GM19452 (cell line): ENCODE measurements at regions not wholly inside any gene's neighbourhood (a gene's known extent, or its start where the extent isn't known, plus 50 kb on each side); places are given as distances from the start of the nearest gene placed in this dataset.

Experiments used
- ATAC-seq: cut with Tn5 transposase; IDR thresholded peaks from one replicate; pipeline ENCODE4 v1.9.1; 2021; ENCODE audit not compliant: unreplicated experiment

DNA sequence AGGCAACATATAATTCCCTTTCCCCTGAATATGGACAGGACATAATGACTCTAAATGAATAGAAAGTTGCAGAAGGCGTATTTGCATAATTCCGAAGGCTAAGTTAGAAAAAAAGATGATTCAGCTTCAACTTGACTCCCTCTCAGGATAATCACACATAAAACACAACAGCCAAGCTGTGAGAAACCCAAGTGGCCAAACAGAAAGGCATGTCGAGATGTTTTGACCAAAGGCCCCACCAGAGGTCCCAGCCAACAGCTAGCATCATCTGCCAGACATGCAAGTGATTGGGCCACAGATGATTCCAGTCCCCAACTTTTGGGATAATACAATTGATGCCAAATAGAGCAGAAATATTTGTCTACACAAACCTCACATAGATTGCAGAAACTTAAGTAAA lies 444.9 kb downstream of the LTN1 start:
- ATAC-seq: no peak

DNA sequence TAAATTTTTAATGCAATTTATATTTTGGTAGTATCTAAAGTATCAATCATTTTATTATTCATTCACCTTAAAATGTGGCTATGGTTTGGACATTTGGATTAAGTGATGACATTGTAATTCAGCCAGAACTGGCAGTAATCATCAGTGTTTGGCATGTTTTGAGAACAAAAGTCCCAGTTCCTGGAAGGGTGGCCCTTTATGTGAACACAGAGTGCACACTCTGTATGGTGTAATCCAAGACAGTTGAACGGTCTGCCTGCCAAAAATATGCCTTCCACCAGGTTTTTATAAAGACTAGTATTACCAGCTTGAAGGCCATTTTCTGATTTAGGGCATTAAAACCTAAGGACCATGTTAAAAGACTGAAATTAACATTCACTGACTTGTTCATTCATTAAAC lies 448.7 kb downstream of the LTN1 start:
- no peak for ATAC-seq

- no peak for ATAC-seq
These were observed 451.1 kb downstream of the LTN1 start for GRCh38 chr21:28541371-28542112.

- no peak for ATAC-seq
These were observed 452.2 kb downstream of the LTN1 start for GRCh38 chr21:28540514-28540913.

DNA sequence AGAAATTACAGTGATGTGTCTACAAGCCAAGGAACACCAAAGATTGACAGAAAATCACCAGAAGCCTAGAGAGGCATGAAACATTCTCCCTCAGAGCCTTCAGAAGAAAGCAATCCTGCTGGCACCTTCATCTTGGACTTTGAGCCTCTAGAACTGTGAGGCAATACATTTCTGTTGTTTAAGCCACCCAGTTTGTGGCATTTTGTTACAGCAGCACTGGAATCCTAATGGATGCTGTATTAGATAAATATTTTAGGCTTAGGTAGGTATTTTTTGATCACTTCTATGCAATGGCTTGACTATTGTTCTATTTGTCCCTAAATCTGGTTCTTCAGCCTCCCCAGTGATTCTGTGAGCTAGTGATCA lies 453.1 kb downstream of the LTN1 start:
- ATAC-seq: no peak

- ATAC-seq: no peak
These were observed 453.6 kb downstream of the LTN1 start for GRCh38 chr21:28538987-28539622.

DNA sequence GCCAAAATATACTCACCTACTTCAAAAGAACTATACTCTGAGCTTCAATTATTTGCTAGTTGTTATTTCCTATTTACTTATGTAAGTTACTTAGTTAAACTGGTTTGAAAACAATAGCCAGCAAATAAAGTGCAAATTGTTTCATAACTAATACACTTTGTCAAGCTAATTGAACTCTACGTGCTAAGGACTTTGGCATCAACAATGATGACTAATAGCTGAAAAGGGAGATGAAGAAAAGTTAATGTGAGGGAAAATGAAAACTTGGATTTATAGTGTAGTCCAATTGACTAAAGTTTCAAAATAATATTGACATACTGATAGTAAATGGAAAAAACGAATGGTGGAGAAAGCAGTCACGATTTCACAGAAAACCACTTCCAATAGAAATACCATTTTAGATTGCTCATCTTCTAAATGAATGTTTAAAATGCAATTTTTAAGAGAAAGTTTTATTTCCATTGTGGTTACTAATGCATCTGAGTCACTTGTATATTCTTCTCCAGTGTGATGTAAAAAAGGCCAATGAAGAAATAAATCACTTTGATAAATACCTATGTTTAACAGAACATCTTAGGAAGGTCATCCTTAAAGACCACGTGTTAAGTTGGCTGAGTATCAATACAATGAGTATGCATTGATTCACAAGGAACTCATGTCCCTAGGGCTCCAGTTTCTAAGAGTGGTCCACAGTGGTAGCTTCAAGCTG lies 455.2 kb downstream of the LTN1 start:
- ATAC-seq: no peak

DNA sequence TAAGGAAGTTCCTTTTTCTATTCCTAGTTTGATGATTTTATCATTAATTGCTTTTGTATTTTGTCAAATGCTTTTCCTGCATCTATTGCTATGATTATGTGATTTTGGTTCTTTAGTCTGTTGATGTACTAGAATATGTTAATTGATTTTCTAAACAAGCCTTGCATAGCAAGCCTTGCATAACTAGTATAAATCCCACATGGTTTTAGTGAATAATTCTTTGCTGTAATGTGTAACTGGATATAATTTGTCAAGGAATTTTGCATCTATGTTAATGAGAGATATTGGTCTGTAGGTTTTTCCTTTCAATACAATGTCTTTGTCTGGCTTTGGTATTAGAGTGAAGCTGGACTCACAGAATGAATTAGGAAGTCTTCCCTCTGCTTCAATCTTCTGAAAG lies 460.2 kb downstream of the LTN1 start:
- no peak for ATAC-seq

- no peak for ATAC-seq
These were observed 469.3 kb downstream of the LTN1 start for GRCh38 chr21:28523367-28523766.

- ATAC-seq: no peak
These were observed 470.5 kb downstream of the LTN1 start for GRCh38 chr21:28522014-28522799.

DNA sequence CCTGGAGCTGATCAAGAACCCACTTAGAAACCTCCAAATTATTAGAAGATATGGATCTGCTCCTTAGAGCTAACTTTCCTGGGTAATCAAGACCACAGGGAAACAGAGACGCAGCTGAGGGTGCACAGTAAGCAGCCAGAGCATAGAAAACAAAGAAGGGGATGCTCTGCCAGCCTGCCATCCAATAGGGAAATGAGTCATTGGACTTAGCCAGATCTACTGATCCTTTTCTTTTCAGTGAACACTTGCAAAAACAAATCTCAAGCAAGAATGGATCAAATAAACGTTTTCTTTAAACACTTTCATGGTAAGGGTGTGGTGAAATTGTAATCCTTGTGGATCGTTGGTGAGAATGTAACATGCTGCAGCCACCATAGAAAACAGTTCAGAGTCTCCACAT lies 474.0 kb downstream of the LTN1 start:
- ATAC-seq: no peak

DNA sequence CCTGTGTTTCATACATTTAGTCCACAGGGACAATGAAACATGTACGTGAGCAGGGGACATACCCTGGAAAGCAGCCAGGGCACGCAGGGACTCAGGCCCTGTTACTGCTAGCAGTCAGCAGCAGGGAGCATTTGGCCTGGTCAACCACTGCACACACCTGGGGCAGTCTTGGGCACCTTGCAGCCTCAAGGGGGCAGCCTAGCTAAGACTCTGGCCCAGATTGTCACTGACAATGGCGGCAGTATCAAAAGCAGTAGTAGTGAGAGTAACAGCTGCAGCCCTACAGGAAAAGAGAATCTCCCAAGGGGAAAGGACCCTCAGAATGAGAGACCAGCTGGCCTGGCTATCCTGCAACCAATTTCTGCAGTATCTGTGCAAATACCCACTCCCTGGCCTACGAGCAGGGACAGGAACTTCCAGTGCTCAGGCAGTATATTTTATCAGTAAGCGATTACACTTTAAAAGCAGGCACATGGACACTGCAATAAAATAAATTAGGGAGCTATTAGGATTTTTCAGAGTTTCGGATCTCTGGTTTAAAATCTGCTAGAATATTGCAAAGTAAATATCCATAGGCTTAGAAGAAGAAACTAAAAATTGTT lies 475.6 kb downstream of the LTN1 start:
- ATAC-seq: peak; percentile 96

- no peak for ATAC-seq
These were observed 476.7 kb downstream of the LTN1 start for GRCh38 chr21:28516021-28516420.

GRCh38 chr21:28513428-28513827 lies 479.2 kb downstream of the LTN1 start:
- no peak for ATAC-seq

- no peak for ATAC-seq
These were observed 483.6 kb downstream of the LTN1 start for GRCh38 chr21:28509031-28509430.

DNA sequence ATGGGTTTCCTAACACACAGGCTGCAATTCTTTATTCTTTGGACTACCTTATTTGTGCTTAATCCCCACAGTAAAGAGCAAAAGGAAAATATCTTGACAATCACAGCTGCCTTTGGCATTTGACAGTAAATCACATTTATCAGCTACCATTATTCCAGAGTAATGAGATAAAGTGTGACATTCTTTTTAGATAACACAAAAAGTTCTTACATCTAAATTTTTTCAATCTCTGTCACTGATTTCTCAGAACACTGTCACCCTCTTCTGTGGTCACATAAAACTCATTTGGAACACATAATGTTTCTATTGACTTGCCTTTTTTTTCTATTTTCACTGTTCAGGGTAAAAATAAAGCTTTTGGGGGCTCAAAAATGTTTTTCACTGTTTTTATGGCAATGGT lies 484.6 kb downstream of the LTN1 start:
- no peak for ATAC-seq

DNA sequence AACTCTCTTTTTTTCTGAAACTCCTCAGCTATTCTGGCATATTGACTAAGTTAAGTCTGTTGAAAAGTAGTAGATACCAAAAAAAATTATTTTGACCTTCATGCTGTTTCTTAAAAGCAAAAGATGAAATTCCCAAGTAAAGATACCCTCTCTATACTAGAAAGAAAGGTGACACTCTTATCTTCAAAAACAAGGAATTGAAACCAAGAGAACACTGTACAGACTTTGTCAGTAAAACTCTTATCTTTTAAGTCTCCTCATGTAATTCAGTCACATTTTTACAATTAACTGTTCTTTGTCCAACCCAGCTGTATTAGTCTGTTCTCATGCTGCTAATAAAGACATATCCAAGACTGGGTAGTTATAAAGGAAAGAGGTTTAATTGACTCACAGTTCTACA lies 496.2 kb downstream of the LTN1 start:
- ATAC-seq: no peak

DNA sequence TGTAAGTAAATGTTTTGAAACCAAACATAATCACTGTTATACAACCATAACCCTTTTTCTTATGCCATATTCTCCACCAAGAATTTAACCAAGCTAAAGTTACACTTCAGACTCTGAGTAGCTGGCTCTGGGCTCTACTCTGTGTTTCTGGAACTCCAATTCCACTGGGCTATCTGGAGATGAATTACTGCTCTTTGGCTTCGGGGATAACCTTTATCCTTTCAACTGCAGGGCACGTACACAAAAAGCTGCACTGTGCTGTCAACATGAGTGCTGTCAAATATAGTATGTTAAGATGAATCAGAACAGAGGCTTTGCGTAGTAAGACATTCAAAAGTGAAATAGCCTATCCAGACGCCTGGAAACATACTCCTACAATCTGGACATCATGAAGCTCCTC lies 500.6 kb downstream of the LTN1 start:
- ATAC-seq: no peak

DNA sequence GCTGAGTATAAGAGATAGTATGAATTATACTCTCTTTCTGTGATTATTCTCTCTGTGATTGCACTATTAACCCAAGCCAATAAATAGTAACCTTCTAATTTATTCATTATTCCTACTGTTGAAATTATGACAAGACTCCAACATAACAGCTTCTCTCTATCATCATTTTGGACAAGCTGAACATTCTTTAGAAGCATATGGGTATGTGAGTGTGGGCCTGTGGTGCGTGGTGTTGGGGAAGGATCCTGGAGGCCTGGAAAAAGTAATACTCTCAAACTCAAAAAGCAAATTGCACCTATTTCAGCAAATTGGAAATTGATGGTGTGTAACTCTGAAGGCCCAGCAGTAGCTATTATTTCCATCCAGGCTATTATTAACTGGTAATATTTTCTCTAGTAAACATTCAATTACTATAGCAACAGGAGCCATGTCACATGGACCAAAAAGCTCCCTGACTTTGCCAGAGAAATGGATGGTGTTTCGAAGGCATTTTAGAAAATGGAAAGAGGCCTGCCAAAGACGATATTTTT lies 502.8 kb downstream of the LTN1 start:
- ATAC-seq: no peak

DNA sequence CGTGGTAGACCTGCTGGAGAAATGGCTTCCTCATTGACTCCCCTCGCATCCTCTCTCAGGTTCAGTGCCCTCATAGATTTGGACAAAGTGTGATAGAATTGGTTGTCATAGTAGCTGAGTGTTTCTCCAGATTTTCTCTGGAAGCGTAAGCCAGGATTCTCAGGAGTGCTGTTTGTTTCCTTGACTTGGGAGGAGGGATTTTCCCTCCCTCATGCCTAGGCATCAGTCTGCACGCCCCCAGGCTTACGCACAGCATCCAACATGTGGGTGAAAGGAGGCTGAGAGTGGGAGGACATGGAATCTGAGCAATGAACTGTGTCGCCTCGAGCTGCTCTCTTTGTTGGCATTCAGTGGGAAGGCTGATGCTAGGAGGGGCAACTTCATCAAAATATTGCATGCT lies 503.5 kb downstream of the LTN1 start:
- no peak for ATAC-seq
